A549 (cell line): ENCODE measurements at regions not wholly inside any gene's neighbourhood (a gene's known extent, or its start where the extent isn't known, plus 50 kb on each side); places are given as distances from the start of the nearest gene placed in this dataset.

Source experiments
- ATAC-seq, 2 experiments: fragments of 200-7000 bp in 1 of 2; fragments of >200 bp in 1 of 2; cut with Nextera tagmentation in 1 of 2; cut with Tn5 transposase in 1 of 2; 3 replicates each; pipeline versions ENCODE4 v1.8.0 to v1.9.1; 2018 to 2020; ENCODE audit warnings: mild to moderate bottlenecking in 1 of 2, moderate library complexity in 1 of 2
- CTCF ChIA-PET: fragments of 300-600 bp; sonication (Branson Sonifier 250); formaldehyde crosslinking; extraction: SDS; loops from one replicate; lab custom pipeline; 2021; ENCODE audit warnings: antibody characterized with exemption, inconsistent platforms; lab: Yijun Ruan, JAX
- POLR2A ChIA-PET: fragments of 350-600 bp; formaldehyde crosslinking; extraction: SDS; loops from one replicate; lab custom pipeline; 2021; ENCODE audit warnings: antibody characterized with exemption, inconsistent platforms; lab: Yijun Ruan, JAX
- DNase-seq, 2 experiments: peaks; one replicate each; pipeline versions ENCODE4 v3.0.0 to v3.0.0-alpha.2; 2011 to 2016; ENCODE audit warnings: low read depth in 1 of 2, low spot score in 1 of 2
- FAIRE-seq: peaks from 2 replicates; lab custom pipeline; 2011; peaks lifted over from hg19 to GRCh38; lab: Jason Lieb, UNC
- H3K27ac ChIP-seq, 2 experiments: fragments of >200 bp; sonication (Bioruptor Twin); formaldehyde crosslinking; 3 replicates each; pipeline ENCODE4 v1.5.1; 2016 to 2017
- H3K4me1 ChIP-seq: fragments of >200 bp; sonication (Bioruptor Twin); formaldehyde crosslinking; 3 replicates; pipeline ENCODE4 v1.6.1; 2016
- H3K4me2 ChIP-seq: fragments of >200 bp; sonication (Bioruptor Twin); formaldehyde crosslinking; 3 replicates; pipeline ENCODE4 v1.6.1; 2016
- H3K4me3 ChIP-seq: fragments of >200 bp; sonication (Bioruptor Twin); formaldehyde crosslinking; 3 replicates; pipeline ENCODE4 v1.5.1; 2016
- H3K9me3 ChIP-seq: fragments of >200 bp; sonication (Bioruptor Twin); formaldehyde crosslinking; 3 replicates; pipeline ENCODE4 v1.6.1; 2016
- BCL3 ChIP-seq: fragments of >200 bp; sonication (Bioruptor Twin); formaldehyde crosslinking; IDR thresholded peaks from 3 replicates; pipeline ENCODE4 v1.6.1; 2016
- BHLHE40 ChIP-seq: IDR thresholded peaks from 2 replicates; pipeline ENCODE4 v1.6.1; 2012; ENCODE audit warnings: low read depth, low read length, inconsistent platforms
- CBX8 ChIP-seq: fragments of 200-600 bp; sonication (generic); IDR thresholded peaks from 2 replicates; pipeline ENCODE4 v1.6.1; 2016
- CHD2 ChIP-seq: fragments of 150-350 bp; IDR thresholded peaks from 2 replicates; pipeline ENCODE4 v1.6.1; 2014; ENCODE audit warnings: low read length; ENCODE audit not compliant: partially characterized antibody
- CTCF ChIP-seq: fragments of >200 bp; sonication (Bioruptor Twin); formaldehyde crosslinking; IDR thresholded peaks from 3 replicates; pipeline ENCODE4 v1.5.1; 2016
- E2F6 ChIP-seq: IDR thresholded peaks from 2 replicates; pipeline ENCODE4 v1.6.1; 2012; ENCODE audit warnings: low read depth, borderline replicate concordance
- EHMT2 ChIP-seq: fragments of 200-600 bp; sonication (generic); IDR thresholded peaks from 2 replicates; pipeline ENCODE4 v1.6.1; 2016; ENCODE audit warnings: antibody characterized with exemption, low read depth, mild to moderate bottlenecking, moderate library complexity
- EP300 ChIP-seq, 2 experiments: fragments of >200 bp; sonication (Bioruptor Twin); formaldehyde crosslinking; IDR thresholded peaks; 2 replicates in 1 of 2; 3 replicates in 1 of 2; pipeline ENCODE4 v1.6.1; 2016 to 2017
- FOSB ChIP-seq: fragments of 250-450 bp; sonication (Bioruptor Pico); IDR thresholded peaks from 2 replicates; pipeline ENCODE4 v1.5.0; 2020; ENCODE audit warnings: mild to moderate bottlenecking, moderate library complexity
- GATA3 ChIP-seq: IDR thresholded peaks from 2 replicates; pipeline ENCODE4 v1.6.1; 2012; ENCODE audit warnings: borderline replicate concordance
- HES2 ChIP-seq: fragments of >200 bp; sonication (Bioruptor Twin); formaldehyde crosslinking; IDR thresholded peaks from 2 replicates; pipeline ENCODE4 v1.6.1; 2016
- HOXB13 ChIP-seq: fragments of 250-450 bp; sonication (Bioruptor Pico); IDR thresholded peaks from 2 replicates; pipeline ENCODE4 v1.5.0; 2020; ENCODE audit warnings: low read depth, mild to moderate bottlenecking, moderate library complexity
- KDM5A ChIP-seq: fragments of 200-600 bp; sonication (generic); IDR thresholded peaks from 2 replicates; pipeline ENCODE4 v1.6.1; 2016; ENCODE audit warnings: antibody characterized with exemption, mild to moderate bottlenecking
- NFE2L2 ChIP-seq: fragments of 150-350 bp; conservative IDR thresholded peaks from 2 replicates; pipeline ENCODE4 v1.6.1; 2014; ENCODE audit warnings: low read length
- NPAS2 ChIP-seq: fragments of 250-450 bp; sonication (Bioruptor Pico); IDR thresholded peaks from 2 replicates; pipeline ENCODE4 v1.8.0; 2022; ENCODE audit warnings: mild to moderate bottlenecking, moderate library complexity, borderline replicate concordance
- PBX3 ChIP-seq: IDR thresholded peaks from 2 replicates; pipeline ENCODE4 v1.6.1; 2012
- RAD21 ChIP-seq, 2 experiments: fragments of >200 bp in 1 of 2; sonication (Bioruptor Twin) in 1 of 2; formaldehyde crosslinking in 1 of 2; IDR thresholded peaks in 1 of 2; conservative IDR thresholded peaks in 1 of 2; 2 replicates in 1 of 2; 3 replicates in 1 of 2; pipeline ENCODE4 v1.6.1; 2012 to 2018; ENCODE audit warnings: inconsistent platforms in 1 of 2
- RARB ChIP-seq: fragments of 250-450 bp; sonication (Bioruptor Pico); IDR thresholded peaks from 2 replicates; pipeline ENCODE4 v1.8.0; 2021; ENCODE audit warnings: mild to moderate bottlenecking, moderate library complexity
- RFX5 ChIP-seq: fragments of 450-650 bp; IDR thresholded peaks from 2 replicates; pipeline ENCODE4 v1.7.1; 2014; ENCODE audit warnings: antibody characterized with exemption, mild to moderate bottlenecking, moderate library complexity
- SREBF2 ChIP-seq: fragments of 450-650 bp; IDR thresholded peaks from 2 replicates; pipeline ENCODE4 v1.6.1; 2014; ENCODE audit warnings: mild to moderate bottlenecking, moderate library complexity
- ZC3H11A ChIP-seq: fragments of 450-650 bp; IDR thresholded peaks from 2 replicates; pipeline ENCODE4 v1.6.1; 2014; ENCODE audit warnings: antibody characterized with exemption, mild to moderate bottlenecking
- ZNF302 ChIP-seq: fragments of 250-450 bp; sonication (Bioruptor Pico); IDR thresholded peaks from 2 replicates; pipeline ENCODE4 v1.9.0; 2021; ENCODE audit warnings: inconsistent platforms, mild to moderate bottlenecking, moderate library complexity
- ZSCAN20 ChIP-seq: fragments of 250-450 bp; sonication (Bioruptor Pico); IDR thresholded peaks from 2 replicates; pipeline ENCODE4 v1.8.0; 2022; ENCODE audit warnings: mild to moderate bottlenecking, moderate library complexity
- WGBS: methylation state at CpG from one replicate; pipeline ENCODE4 v1.1.6; 2017; ENCODE audit errors: missing lambda C conversion rate; 5-methylcytosine and 5-hydroxymethylcytosine counted together

- TF ChIP-seq E2F6, result no peak
- TF ChIP-seq RFX5, result no peak
Measured at GRCh38 chr2:144698156-144698555, 178.2 kb upstream of the ZEB2 start (continued).

- no peak overlapping the region for H3K27ac ChIP-seq
- ATAC-seq, result no peak
- ChIA-PET POLR2A (no interaction called here), CTCF (no interaction called here)
- DNase-seq, result no peak
- WGBS, result 76% methylated on average over 1 of the region's 1 CpG
- H3K4me3 ChIP-seq, result no peak overlapping the region
- H3K9me3 ChIP-seq, result no peaks in the 10 kb centered on the region
- no peaks in the 10 kb centered on the region for H3K4me1 ChIP-seq
- FAIRE-seq, result no peak
- TF ChIP-seq HES2, result no peak
- TF ChIP-seq EHMT2, result no peak
- TF ChIP-seq FOSB (CRISPR knock-in tag), result no peak
- no peak for TF ChIP-seq NPAS2 (CRISPR knock-in tag)
- no peak for TF ChIP-seq BHLHE40
- TF ChIP-seq HOXB13 (CRISPR knock-in tag), result no peak
- no peak for TF ChIP-seq PBX3
- no peak for TF ChIP-seq SREBF2
- no peak for TF ChIP-seq CTCF
- no peak for TF ChIP-seq ZC3H11A
- TF ChIP-seq ZNF302 (CRISPR knock-in tag), result no peak
- TF ChIP-seq ZSCAN20, result no peak
- no peak for TF ChIP-seq CBX8
- no peak for TF ChIP-seq E2F6
- H3K4me2 ChIP-seq, result no peak overlapping the region
Measured at GRCh38 chr2:144695657-144696056, 175.7 kb upstream of the ZEB2 start.

GRCh38 chr2:144694456-144694855 is 174.5 kb upstream of the ZEB2 start:
- POLR2A ChIA-PET, result no interaction called here
- FAIRE-seq, result no peak
- H3K27ac ChIP-seq, result no peak overlapping the region
- TF ChIP-seq GATA3, result no peak
- TF ChIP-seq KDM5A, result no peak
- TF ChIP-seq BCL3, result no peak
- TF ChIP-seq NFE2L2, result no peak
- no peak for TF ChIP-seq CBX8
- TF ChIP-seq E2F6, result no peak
- TF ChIP-seq CHD2, result no peak
- no peak for TF ChIP-seq HOXB13 (CRISPR knock-in tag)
- TF ChIP-seq EP300 (IDR thresholded peaks at IDR 0.05), result no peak
- no peak for TF ChIP-seq RARB (CRISPR knock-in tag)
- TF ChIP-seq RAD21 (conservative IDR thresholded peaks at IDR 0.05 in 1 of 2, IDR thresholded peaks at IDR 0.05 in 1 of 2), result no peak
- WGBS, result 96% methylated on average over 1 of the region's 1 CpG
- DNase-seq, result no peak
- no peak overlapping the region for H3K4me3 ChIP-seq
- no peaks in the 10 kb centered on the region for H3K4me1 ChIP-seq
- CTCF ChIA-PET, result no interaction called here
- H3K9me3 ChIP-seq, result no peaks in the 10 kb centered on the region
- no peak for ATAC-seq
- no peak overlapping the region for H3K4me2 ChIP-seq
